Suprapubic skin (tissue), 4 donors: ENCODE measurements at regions not wholly inside any gene's neighbourhood (a gene's known extent, or its start where the extent isn't known, plus 50 kb on each side); places are given as distances from the start of the nearest gene placed in this dataset.

ENCODE experiments used
- CTCF ChIP-seq, 2 donors: fragments of 200-600 bp in 1 of 2; fragments of 450-650 bp in 1 of 2; sonication (generic) in 1 of 2; IDR thresholded peaks; one replicate each; pipeline ENCODE4 v1.5.1; 2016 to 2019; ENCODE audit warnings: antibody characterized with exemption in 2 of 2, mild to moderate bottlenecking in 1 of 2, moderate library complexity in 1 of 2
- EP300 ChIP-seq: sonication (generic); formaldehyde crosslinking; IDR thresholded peaks from one replicate; pipeline ENCODE4 v1.6.1; 2017; ENCODE audit warnings: antibody characterized with exemption
- POLR2A ChIP-seq, 2 donors: fragments of 450-650 bp; IDR thresholded peaks; one replicate each; pipeline ENCODE4 v1.6.1; 2017; ENCODE audit warnings: antibody characterized with exemption in 2 of 2, mild to moderate bottlenecking in 2 of 2, moderate library complexity in 2 of 2
- POLR2AphosphoS5 ChIP-seq, 3 donors: sonication (generic); formaldehyde crosslinking; IDR thresholded peaks; one replicate each; pipeline ENCODE4 v1.6.1; 2017; ENCODE audit warnings: antibody characterized with exemption in 3 of 3

- no peak for TF ChIP-seq CTCF (IDR thresholded peaks at IDR 0.05)
- TF ChIP-seq EP300: no peak
- no peak for TF ChIP-seq POLR2A (IDR thresholded peaks at IDR 0.05)
- no peak for TF ChIP-seq POLR2AphosphoS5 (IDR thresholded peaks at IDR 0.05)
Measured at GRCh38 chrX:725971-726370, 95.4 kb downstream of the SHOX start.
